Middle frontal gyrus (tissue), 1 donor: ENCODE measurements at regions not wholly inside any gene's neighbourhood (a gene's known extent, or its start where the extent isn't known, plus 50 kb on each side); places are given as distances from the start of the nearest gene placed in this dataset.
"Not testable (repeated sequence)": the region's sequence is repeated elsewhere in the genome, so short reads cannot be mapped to it uniquely, and the experiment has no call there.

ENCODE experiments used
- DNase-seq: peaks from one replicate; pipeline ENCODE4 v3.0.0-alpha.2; 2015; ENCODE audit warnings: low spot score; ENCODE audit errors: extremely low spot score

- no peak for DNase-seq
Observed at GRCh38 chrX:104391906-104392305, 137.2 kb upstream of the ESX1 start.

GRCh38 chrX:104376937-104377336 lies 122.2 kb upstream of the ESX1 start:
- DNase-seq: no peak

GRCh38 chrX:104372547-104372946 lies 117.8 kb upstream of the ESX1 start:
- no peak for DNase-seq

- DNase-seq: no peak
Observed at GRCh38 chrX:104370089-104370488, 115.4 kb upstream of the ESX1 start.

GRCh38 chrX:104360774-104361173 lies 106.0 kb upstream of the ESX1 start:
- not testable (repeated sequence) for DNase-seq

- no peak for DNase-seq
Observed at GRCh38 chrX:104359124-104359523, 104.4 kb upstream of the ESX1 start.

GRCh38 chrX:104351173-104351769 lies 96.5 kb upstream of the ESX1 start:
- no peak for DNase-seq

- no peak for DNase-seq
Observed at GRCh38 chrX:104347860-104348259, 93.1 kb upstream of the ESX1 start.

- DNase-seq: no peak
Observed at GRCh38 chrX:104343428-104344129, 88.8 kb upstream of the ESX1 start.

GRCh38 chrX:104342065-104342464 lies 87.3 kb upstream of the ESX1 start:
- no peak for DNase-seq

- DNase-seq: no peak
Observed at GRCh38 chrX:104335756-104336155, 81.0 kb upstream of the ESX1 start.

GRCh38 chrX:104334971-104335370 lies 80.2 kb upstream of the ESX1 start:
- DNase-seq: no peak

GRCh38 chrX:104330966-104331365 lies 76.2 kb upstream of the ESX1 start:
- no peak for DNase-seq

GRCh38 chrX:104329731-104330130 lies 75.0 kb upstream of the ESX1 start:
- DNase-seq: no peak

GRCh38 chrX:104325213-104325585 lies 70.5 kb upstream of the ESX1 start:
- DNase-seq: no peak

GRCh38 chrX:104324461-104325212 lies 69.9 kb upstream of the ESX1 start:
- DNase-seq: no peak

GRCh38 chrX:104319346-104319745 lies 64.6 kb upstream of the ESX1 start:
- DNase-seq: no peak

- no peak for DNase-seq
Observed at GRCh38 chrX:104318330-104319009, 63.7 kb upstream of the ESX1 start.

- DNase-seq: no peak
Observed at GRCh38 chrX:104316739-104317138, 62.0 kb upstream of the ESX1 start.

GRCh38 chrX:104315555-104315954 lies 60.8 kb upstream of the ESX1 start:
- no peak for DNase-seq

GRCh38 chrX:104310657-104311254 lies 56.0 kb upstream of the ESX1 start:
- no peak for DNase-seq

GRCh38 chrX:104310090-104310489 lies 55.4 kb upstream of the ESX1 start:
- DNase-seq: peak; percentile 8
